Endothelial cell of umbilical vein (primary cell): ENCODE measurements at regions not wholly inside any gene's neighbourhood (a gene's known extent, or its start where the extent isn't known, plus 50 kb on each side); places are given as distances from the start of the nearest gene placed in this dataset.

ENCODE experiments used
- BruUV-seq: library from RNA; stranded (reverse); fragments of 400-500 nt; replicated peaks from 2 replicates; lab custom pipeline; 2021; lab: Mats Ljungman, UMichigan
- CTCF ChIA-PET: fragments of 300-600, 350-600 bp; sonication (Branson Sonifier 250); formaldehyde crosslinking; loops from one replicate; lab custom pipeline; 2021; ENCODE audit warnings: antibody characterized with exemption, inconsistent platforms; lab: Charles Lee
- POLR2A ChIA-PET: fragments of 300-600, 350-600 bp; sonication (Branson Sonifier 250); formaldehyde crosslinking; loops from one replicate; lab custom pipeline; 2021; ENCODE audit warnings: antibody characterized with exemption, inconsistent platforms; lab: Charles Lee
- DNase-seq: peaks from one replicate; pipeline ENCODE4 v3.0.0-alpha.2; 2011; ENCODE audit warnings: low read depth, low spot score
- FAIRE-seq: peaks from 2 replicates; lab custom pipeline; 2011; peaks lifted over from hg19 to GRCh38; lab: Jason Lieb, UNC
- H2AFZ ChIP-seq: 2 replicates; pipeline ENCODE4 v1.6.0; 2012; ENCODE audit warnings: low read depth, low read length, control low read depth, inconsistent platforms
- H3K27ac ChIP-seq: 2 replicates; pipeline ENCODE4 v1.5.1; 2011; ENCODE audit warnings: low read depth, mild to moderate bottlenecking, control low read depth, low read length, moderate library complexity; ENCODE audit not compliant: insufficient read depth
- H3K27me3 ChIP-seq, 2 experiments: 2 replicates each; pipeline versions ENCODE4 v1.6.0 to v1.6.1; 2011; ENCODE audit warnings: low read length in 2 of 2, mixed read lengths in 1 of 2; ENCODE audit not compliant: control insufficient read depth in 2 of 2, insufficient read depth in 2 of 2
- H3K36me3 ChIP-seq, 2 experiments: 2 replicates in 1 of 2; 3 replicates in 1 of 2; pipeline ENCODE4 v1.5.1; 2011; ENCODE audit warnings: low read length in 2 of 2, mild to moderate bottlenecking in 1 of 2, moderate library complexity in 1 of 2; ENCODE audit not compliant: control insufficient read depth in 2 of 2, insufficient read depth in 2 of 2; ENCODE audit errors: extremely low read depth in 1 of 2
- H3K4me1 ChIP-seq: 3 replicates; pipeline ENCODE4 v1.5.1; 2011; ENCODE audit warnings: mild to moderate bottlenecking, low read length; ENCODE audit not compliant: control insufficient read depth, insufficient read depth; ENCODE audit errors: extremely low read depth
- H3K4me2 ChIP-seq: 2 replicates; pipeline ENCODE4 v1.6.1; 2011; ENCODE audit warnings: low read length, control low read depth, mixed read lengths; ENCODE audit not compliant: insufficient read depth
- H3K4me3 ChIP-seq, 3 experiments: fragments of 200-600 bp in 1 of 3; sonication (generic), shearing (Covaris generic) in 1 of 3; replicated peaks in 1 of 3; 2 replicates each; pipeline ENCODE4 v1.5.1; 2011 to 2016; ENCODE audit warnings: control low read depth in 3 of 3, low read length in 3 of 3, mild to moderate bottlenecking in 2 of 3, inconsistent platforms in 1 of 3, low read depth in 1 of 3, moderate library complexity in 1 of 3; ENCODE audit not compliant: insufficient read depth in 1 of 3
- H3K79me2 ChIP-seq: 2 replicates; pipeline ENCODE4 v1.6.0; 2012; ENCODE audit warnings: low read length, inconsistent platforms; ENCODE audit not compliant: control insufficient read depth, insufficient read depth
- H3K9ac ChIP-seq: replicated peaks from 2 replicates; pipeline ENCODE3; 2011; ENCODE audit warnings: low read length, control low read depth; ENCODE audit not compliant: insufficient read depth; ENCODE audit errors: extremely low read depth
- H3K9me1 ChIP-seq: replicated peaks from 3 replicates; pipeline ENCODE4 v1.6.0; 2011; ENCODE audit warnings: mild to moderate bottlenecking, low read length; ENCODE audit not compliant: control insufficient read depth, insufficient read depth; ENCODE audit errors: extremely low read depth
- H3K9me3 ChIP-seq: replicated peaks from 2 replicates; pipeline ENCODE4 v1.5.1; 2012; ENCODE audit warnings: low read length, inconsistent platforms; ENCODE audit not compliant: control insufficient read depth, insufficient read depth
- H4K20me1 ChIP-seq: replicated peaks from 2 replicates; pipeline ENCODE3; 2011; ENCODE audit warnings: mild to moderate bottlenecking, low read length; ENCODE audit not compliant: control insufficient read depth, insufficient read depth; ENCODE audit errors: extremely low read depth
- CTCF ChIP-seq, 2 donors: IDR thresholded peaks; 1 replicate in 1 of 2; 2 replicates in 1 of 2; pipeline ENCODE4 v1.5.1; 2011; ENCODE audit warnings: low read length in 2 of 2, mild to moderate bottlenecking in 2 of 2, moderate library complexity in 2 of 2, control low read depth in 1 of 2, inconsistent platforms in 1 of 2, low read depth in 1 of 2; ENCODE audit not compliant: insufficient read depth in 1 of 2; ENCODE audit errors: extremely low read depth in 1 of 2
- EZH2 ChIP-seq: IDR thresholded peaks from 2 replicates; pipeline ENCODE4 v1.6.1; 2012; ENCODE audit warnings: borderline replicate concordance, low read depth, mild to moderate bottlenecking, moderate library complexity, low read length, inconsistent platforms; ENCODE audit not compliant: severe bottlenecking
- FOS ChIP-seq: IDR thresholded peaks from 2 replicates; pipeline ENCODE4 v1.6.1; 2011; ENCODE audit warnings: mild to moderate bottlenecking, low read length, moderate library complexity, borderline replicate concordance; ENCODE audit not compliant: insufficient read depth
- GATA2 ChIP-seq: IDR thresholded peaks from 2 replicates; pipeline ENCODE4 v1.7.0; 2011; ENCODE audit warnings: low read depth, mild to moderate bottlenecking, moderate library complexity, mixed read lengths, low read length; ENCODE audit not compliant: insufficient read length, insufficient read depth
- JUN ChIP-seq: IDR thresholded peaks from 2 replicates; pipeline ENCODE4 v1.6.1; 2011; ENCODE audit warnings: borderline replicate concordance, low read depth; ENCODE audit not compliant: insufficient read length, insufficient read depth
- MYC ChIP-seq: IDR thresholded peaks from one replicate; pipeline ENCODE4 v1.6.1; 2011; ENCODE audit warnings: mild to moderate bottlenecking, low read depth, low read length
- POLR2AphosphoS5 ChIP-seq: IDR thresholded peaks from 2 replicates; pipeline ENCODE4 v1.6.1; 2012; ENCODE audit warnings: low read depth, mild to moderate bottlenecking, control low read depth, low read length, moderate library complexity; ENCODE audit not compliant: insufficient read depth
- dilution Hi-C: fragments of 300-500 bp; cut with MboI; formaldehyde crosslinking; loops from one replicate; pipeline ENCODE4 v1.15.0; 2019; ENCODE audit warnings: low sequenced_read_pairs; ENCODE audit not compliant: extremely low pct_ligation_motif_present
- intact Hi-C: fragments of 100-400 bp; cut with micrococcal nuclease; formaldehyde crosslinking; loops from one replicate; pipeline ENCODE4 v1.10.0; 2022

DNA sequence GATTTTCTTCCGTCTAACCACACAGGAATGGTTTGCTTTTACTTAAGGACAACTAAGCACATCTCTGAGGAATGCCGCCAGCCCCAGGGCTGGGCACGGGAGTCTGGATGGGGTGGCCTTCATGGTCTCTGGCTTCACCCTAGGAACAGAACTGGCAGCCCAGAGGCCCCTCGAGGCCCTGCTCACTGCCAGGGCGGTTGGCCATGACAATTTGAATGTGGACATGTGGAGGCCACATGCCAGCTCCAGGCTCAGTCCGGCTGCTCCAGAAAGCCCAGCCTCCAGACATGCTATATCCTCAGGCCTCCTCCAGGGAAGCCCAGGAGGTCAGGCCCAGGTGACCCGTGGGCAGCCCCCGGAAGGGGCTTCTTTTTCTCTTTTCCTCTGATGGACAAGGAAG lies 84.0 kb upstream of the FGF3 start:
- Histone ChIP-seq H3K36me3 (no peaks in the 10 kb centered on the region), H3K9me3 (no peaks in the 10 kb centered on the region), H2AFZ (no peak overlapping the region), H3K4me1 (peaks cover 13% of the 10 kb centered on the region), H3K4me3 (no peak overlapping the region), H4K20me1 (no peaks in the 10 kb centered on the region), H3K9me1 (no peaks in the 10 kb centered on the region), H3K27me3 (no peaks in the 10 kb centered on the region), H3K79me2 (no peaks in the 10 kb centered on the region), H3K27ac (no peak overlapping the region), H3K4me2 (no peak overlapping the region), H3K9ac (no peak overlapping the region)
- no peak for FAIRE-seq
- TF ChIP-seq JUN (no peak), POLR2AphosphoS5 (no peak), MYC (no peak), EZH2 (no peak), GATA2 (no peak), FOS (no peak), CTCF (IDR thresholded peaks at IDR 0.05; ENCODE audit: extremely low read depth in 1 of 2, insufficient read depth in 1 of 2, low read depth in 1 of 2, low read length in 2 of 2) (no peak)
- intact Hi-C loops: no loop called here
- BruUV-seq: no TSS peak
- ChIA-PET CTCF (interaction anchor here (1.2 to 5.5 kb wide), 3 partner anchors 10 to 14 kb away, joined by 3 to 35 read pairs (median 5); no protein-coding TSS in a partner anchor), POLR2A (no interaction called here)
- dilution Hi-C loops: loop anchor here (25.0 kb wide), 1 partner anchor 284 kb away; no protein-coding TSS in a partner anchor
- DNase-seq: no peak
